Gastrocnemius medialis (tissue), 4 donors: ENCODE measurements at regions not wholly inside any gene's neighbourhood (a gene's known extent, or its start where the extent isn't known, plus 50 kb on each side); places are given as distances from the start of the nearest gene placed in this dataset.

Source experiments
- CTCF ChIP-seq, 5 experiments: fragments of 450-650 bp in 3 of 5; fragments of 200-600 bp in 2 of 5; sonication (generic) in 2 of 5; IDR thresholded peaks in 4 of 5; conservative IDR thresholded peaks in 1 of 5; 1 replicate in 4 of 5; 2 replicates in 1 of 5; pipeline ENCODE4 v1.5.1; 2016 to 2019; ENCODE audit warnings: antibody characterized with exemption in 5 of 5, mild to moderate bottlenecking in 3 of 5, moderate library complexity in 3 of 5
- POLR2A ChIP-seq, 2 donors: fragments of 450-650 bp; IDR thresholded peaks; one replicate each; pipeline ENCODE4 v1.6.1; 2017; ENCODE audit warnings: antibody characterized with exemption in 2 of 2, mild to moderate bottlenecking in 2 of 2, moderate library complexity in 2 of 2

- no peak for TF ChIP-seq POLR2A (IDR thresholded peaks at IDR 0.05)
- TF ChIP-seq CTCF (IDR thresholded peaks at IDR 0.05 in 4 of 5, conservative IDR thresholded peaks at IDR 0.05 in 1 of 5), result no peak
Measured at GRCh38 chr2:221802089-221802488, 230.0 kb upstream of the EPHA4 start.
